ENCODE measurements at regions not wholly inside any gene's neighbourhood (a gene's known extent, or its start where the extent isn't known, plus 50 kb on each side); places are given as distances from the start of the nearest gene placed in this dataset.
"Not testable (repeated sequence)": the region's sequence is repeated elsewhere in the genome, so short reads cannot be mapped to it uniquely, and the experiment has no call there.

- H3K4me1 ChIP-seq = no peaks in the 10 kb centered on the region
- H3K9ac ChIP-seq (ENCODE audit: low read depth in 2 of 2, low read length in 2 of 2) = no peak overlapping the region
- H3K36me3 ChIP-seq = no peaks in the 10 kb centered on the region
- no peak overlapping the region for H3K4me3 ChIP-seq
- intact Hi-C loops (cut with DNase I) = no loop called here
- no peak overlapping the region for H3K27ac ChIP-seq
- no peaks in the 10 kb centered on the region for H3K27me3 ChIP-seq
- DNase-seq = no peak
- no peak for TF ChIP-seq CTCF (IDR thresholded peaks at IDR 0.05)
- H3K9me3 ChIP-seq = no peaks in the 10 kb centered on the region
Measured at GRCh38 chr18:22064581-22064980, 104.8 kb upstream of the GATA6 start.

DNA sequence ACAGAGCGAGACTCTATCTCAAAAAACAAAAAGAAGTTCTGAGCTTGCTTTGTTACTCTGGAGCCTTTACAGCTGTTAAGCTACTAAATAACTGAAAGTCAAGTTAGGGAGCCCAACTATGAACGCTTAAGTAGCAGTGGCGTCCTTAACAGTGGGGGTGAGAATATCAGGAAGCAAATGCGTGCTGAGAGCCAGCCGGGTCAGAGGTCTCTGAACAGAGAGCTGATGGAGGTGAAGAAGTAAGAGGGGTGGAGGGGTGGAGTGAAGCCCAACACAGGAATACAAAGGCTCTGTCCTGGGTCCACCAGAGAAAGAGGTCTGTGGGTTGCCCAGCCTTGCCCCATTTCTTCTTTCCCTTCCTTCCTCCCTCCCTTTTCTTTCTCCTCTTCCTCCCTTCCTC, 104.1 kb upstream of the GATA6 start:
- no peaks in the 10 kb centered on the region for H3K27me3 ChIP-seq
- no peak overlapping the region for H3K27ac ChIP-seq
- DNase-seq = no peak
- H3K4me3 ChIP-seq = no peak overlapping the region
- no peaks in the 10 kb centered on the region for H3K9me3 ChIP-seq
- no peak for TF ChIP-seq CTCF (IDR thresholded peaks at IDR 0.05)
- H3K36me3 ChIP-seq = no peaks in the 10 kb centered on the region
- H3K9ac ChIP-seq (ENCODE audit: low read depth in 2 of 2, low read length in 2 of 2) = no peak overlapping the region
- no peaks in the 10 kb centered on the region for H3K4me1 ChIP-seq
- intact Hi-C loops (cut with DNase I) = no loop called here

GRCh38 chr18:22066083-22066485, 103.3 kb upstream of the GATA6 start:
- TF ChIP-seq CTCF (IDR thresholded peaks at IDR 0.05) = no peak
- H3K36me3 ChIP-seq = no peaks in the 10 kb centered on the region
- H3K9me3 ChIP-seq = no peaks in the 10 kb centered on the region
- H3K27ac ChIP-seq = no peak overlapping the region
- no peaks in the 10 kb centered on the region for H3K4me1 ChIP-seq
- intact Hi-C loops (cut with DNase I) = no loop called here
- no peak overlapping the region for H3K4me3 ChIP-seq
- no peaks in the 10 kb centered on the region for H3K27me3 ChIP-seq
- no peak for DNase-seq
- H3K9ac ChIP-seq (ENCODE audit: low read depth in 2 of 2, low read length in 2 of 2) = no peak overlapping the region

GRCh38 chr18:22067109-22067508, 102.3 kb upstream of the GATA6 start:
- no peaks in the 10 kb centered on the region for H3K9me3 ChIP-seq
- H3K9ac ChIP-seq (ENCODE audit: low read depth in 2 of 2, low read length in 2 of 2) = no peak overlapping the region
- H3K27ac ChIP-seq = no peak overlapping the region
- no peaks in the 10 kb centered on the region for H3K27me3 ChIP-seq
- H3K4me3 ChIP-seq = no peak overlapping the region
- H3K36me3 ChIP-seq = no peaks in the 10 kb centered on the region
- intact Hi-C loops (cut with DNase I) = no loop called here
- DNase-seq = no peak
- no peaks in the 10 kb centered on the region for H3K4me1 ChIP-seq
- TF ChIP-seq CTCF (IDR thresholded peaks at IDR 0.05) = no peak

GRCh38 chr18:22067682-22068081, 101.7 kb upstream of the GATA6 start:
- no peak for TF ChIP-seq CTCF (IDR thresholded peaks at IDR 0.05)
- Histone ChIP-seq H3K4me3 (no peak overlapping the region), H3K9me3 (no peaks in the 10 kb centered on the region), H3K9ac (ENCODE audit: low read depth in 2 of 2, low read length in 2 of 2) (no peak overlapping the region), H3K27ac (no peak overlapping the region), H3K27me3 (no peaks in the 10 kb centered on the region), H3K36me3 (no peaks in the 10 kb centered on the region), H3K4me1 (no peaks in the 10 kb centered on the region)
- no peak for DNase-seq
- intact Hi-C loops (cut with DNase I) = no loop called here

GRCh38 chr18:22068784-22069183, 100.6 kb upstream of the GATA6 start:
- H3K9ac ChIP-seq (ENCODE audit: low read depth in 2 of 2, low read length in 2 of 2); H3K27me3 ChIP-seq; H3K36me3 ChIP-seq; H3K9me3 ChIP-seq; H3K27ac ChIP-seq; H3K4me1 ChIP-seq; intact Hi-C loops (cut with DNase I); DNase-seq; H3K4me3 ChIP-seq: not testable (repeated sequence)

All from colonic mucosa (tissue), 4 donors.